Endothelial cell of umbilical vein (primary cell): ENCODE measurements at regions not wholly inside any gene's neighbourhood (a gene's known extent, or its start where the extent isn't known, plus 50 kb on each side); places are given as distances from the start of the nearest gene placed in this dataset.

Experiments
- BruUV-seq: library from RNA; stranded (reverse); fragments of 400-500 nt; replicated peaks from 2 replicates; lab custom pipeline; 2021; lab: Mats Ljungman, UMichigan
- CTCF ChIA-PET: fragments of 300-600, 350-600 bp; sonication (Branson Sonifier 250); formaldehyde crosslinking; loops from one replicate; lab custom pipeline; 2021; ENCODE audit warnings: antibody characterized with exemption, inconsistent platforms; lab: Charles Lee
- POLR2A ChIA-PET: fragments of 300-600, 350-600 bp; sonication (Branson Sonifier 250); formaldehyde crosslinking; loops from one replicate; lab custom pipeline; 2021; ENCODE audit warnings: antibody characterized with exemption, inconsistent platforms; lab: Charles Lee
- DNase-seq: peaks from one replicate; pipeline ENCODE4 v3.0.0-alpha.2; 2011; ENCODE audit warnings: low read depth, low spot score
- FAIRE-seq: peaks from 2 replicates; lab custom pipeline; 2011; peaks lifted over from hg19 to GRCh38; lab: Jason Lieb, UNC
- H2AFZ ChIP-seq: 2 replicates; pipeline ENCODE4 v1.6.0; 2012; ENCODE audit warnings: low read depth, low read length, control low read depth, inconsistent platforms
- H3K27ac ChIP-seq: 2 replicates; pipeline ENCODE4 v1.5.1; 2011; ENCODE audit warnings: low read depth, mild to moderate bottlenecking, control low read depth, low read length, moderate library complexity; ENCODE audit not compliant: insufficient read depth
- H3K27me3 ChIP-seq, 2 experiments: 2 replicates each; pipeline versions ENCODE4 v1.6.0 to v1.6.1; 2011; ENCODE audit warnings: low read length in 2 of 2, mixed read lengths in 1 of 2; ENCODE audit not compliant: control insufficient read depth in 2 of 2, insufficient read depth in 2 of 2
- H3K36me3 ChIP-seq, 2 experiments: 2 replicates in 1 of 2; 3 replicates in 1 of 2; pipeline ENCODE4 v1.5.1; 2011; ENCODE audit warnings: low read length in 2 of 2, mild to moderate bottlenecking in 1 of 2, moderate library complexity in 1 of 2; ENCODE audit not compliant: control insufficient read depth in 2 of 2, insufficient read depth in 2 of 2; ENCODE audit errors: extremely low read depth in 1 of 2
- H3K4me1 ChIP-seq: 3 replicates; pipeline ENCODE4 v1.5.1; 2011; ENCODE audit warnings: mild to moderate bottlenecking, low read length; ENCODE audit not compliant: control insufficient read depth, insufficient read depth; ENCODE audit errors: extremely low read depth
- H3K4me2 ChIP-seq: 2 replicates; pipeline ENCODE4 v1.6.1; 2011; ENCODE audit warnings: low read length, control low read depth, mixed read lengths; ENCODE audit not compliant: insufficient read depth
- H3K4me3 ChIP-seq, 3 experiments: fragments of 200-600 bp in 1 of 3; sonication (generic), shearing (Covaris generic) in 1 of 3; replicated peaks in 1 of 3; 2 replicates each; pipeline ENCODE4 v1.5.1; 2011 to 2016; ENCODE audit warnings: control low read depth in 3 of 3, low read length in 3 of 3, mild to moderate bottlenecking in 2 of 3, inconsistent platforms in 1 of 3, low read depth in 1 of 3, moderate library complexity in 1 of 3; ENCODE audit not compliant: insufficient read depth in 1 of 3
- H3K79me2 ChIP-seq: 2 replicates; pipeline ENCODE4 v1.6.0; 2012; ENCODE audit warnings: low read length, inconsistent platforms; ENCODE audit not compliant: control insufficient read depth, insufficient read depth
- H3K9ac ChIP-seq: replicated peaks from 2 replicates; pipeline ENCODE3; 2011; ENCODE audit warnings: low read length, control low read depth; ENCODE audit not compliant: insufficient read depth; ENCODE audit errors: extremely low read depth
- H3K9me1 ChIP-seq: replicated peaks from 3 replicates; pipeline ENCODE4 v1.6.0; 2011; ENCODE audit warnings: mild to moderate bottlenecking, low read length; ENCODE audit not compliant: control insufficient read depth, insufficient read depth; ENCODE audit errors: extremely low read depth
- H3K9me3 ChIP-seq: replicated peaks from 2 replicates; pipeline ENCODE4 v1.5.1; 2012; ENCODE audit warnings: low read length, inconsistent platforms; ENCODE audit not compliant: control insufficient read depth, insufficient read depth
- H4K20me1 ChIP-seq: replicated peaks from 2 replicates; pipeline ENCODE3; 2011; ENCODE audit warnings: mild to moderate bottlenecking, low read length; ENCODE audit not compliant: control insufficient read depth, insufficient read depth; ENCODE audit errors: extremely low read depth
- CTCF ChIP-seq, 2 donors: IDR thresholded peaks; 1 replicate in 1 of 2; 2 replicates in 1 of 2; pipeline ENCODE4 v1.5.1; 2011; ENCODE audit warnings: low read length in 2 of 2, mild to moderate bottlenecking in 2 of 2, moderate library complexity in 2 of 2, control low read depth in 1 of 2, inconsistent platforms in 1 of 2, low read depth in 1 of 2; ENCODE audit not compliant: insufficient read depth in 1 of 2; ENCODE audit errors: extremely low read depth in 1 of 2
- EZH2 ChIP-seq: IDR thresholded peaks from 2 replicates; pipeline ENCODE4 v1.6.1; 2012; ENCODE audit warnings: borderline replicate concordance, low read depth, mild to moderate bottlenecking, moderate library complexity, low read length, inconsistent platforms; ENCODE audit not compliant: severe bottlenecking
- FOS ChIP-seq: IDR thresholded peaks from 2 replicates; pipeline ENCODE4 v1.6.1; 2011; ENCODE audit warnings: mild to moderate bottlenecking, low read length, moderate library complexity, borderline replicate concordance; ENCODE audit not compliant: insufficient read depth
- GATA2 ChIP-seq: IDR thresholded peaks from 2 replicates; pipeline ENCODE4 v1.7.0; 2011; ENCODE audit warnings: low read depth, mild to moderate bottlenecking, moderate library complexity, mixed read lengths, low read length; ENCODE audit not compliant: insufficient read length, insufficient read depth
- JUN ChIP-seq: IDR thresholded peaks from 2 replicates; pipeline ENCODE4 v1.6.1; 2011; ENCODE audit warnings: borderline replicate concordance, low read depth; ENCODE audit not compliant: insufficient read length, insufficient read depth
- MAX ChIP-seq: IDR thresholded peaks from 2 replicates; pipeline ENCODE4 v1.6.1; 2011; ENCODE audit not compliant: insufficient read depth, insufficient read length
- MYC ChIP-seq: IDR thresholded peaks from one replicate; pipeline ENCODE4 v1.6.1; 2011; ENCODE audit warnings: mild to moderate bottlenecking, low read depth, low read length
- POLR2A ChIP-seq: IDR thresholded peaks from 2 replicates; pipeline ENCODE4 v1.6.1; 2012; ENCODE audit warnings: low read depth, mild to moderate bottlenecking, control low read depth, low read length
- POLR2AphosphoS5 ChIP-seq: IDR thresholded peaks from 2 replicates; pipeline ENCODE4 v1.6.1; 2012; ENCODE audit warnings: low read depth, mild to moderate bottlenecking, control low read depth, low read length, moderate library complexity; ENCODE audit not compliant: insufficient read depth
- dilution Hi-C: fragments of 300-500 bp; cut with MboI; formaldehyde crosslinking; loops from one replicate; pipeline ENCODE4 v1.15.0; 2019; ENCODE audit warnings: low sequenced_read_pairs; ENCODE audit not compliant: extremely low pct_ligation_motif_present
- intact Hi-C: fragments of 100-400 bp; cut with micrococcal nuclease; formaldehyde crosslinking; loops from one replicate; pipeline ENCODE4 v1.10.0; 2022

- Histone ChIP-seq H4K20me1 (no peaks in the 10 kb centered on the region), H2AFZ (no peak overlapping the region), H3K79me2 (no peaks in the 10 kb centered on the region), H3K9me3 (no peaks in the 10 kb centered on the region), H3K9me1 (no peaks in the 10 kb centered on the region), H3K27ac (no peak overlapping the region), H3K36me3 (no peaks in the 10 kb centered on the region), H3K4me1 (no peaks in the 10 kb centered on the region), H3K4me2 (no peak overlapping the region), H3K4me3 (no peak overlapping the region), H3K27me3 (no peaks in the 10 kb centered on the region), H3K9ac (no peak overlapping the region)
- ChIA-PET POLR2A (no interaction called here), CTCF (interaction anchor here (0.7 to 1.0 kb wide), 3 partner anchors 9 to 35 kb away, joined by 3 to 6 read pairs (median 3); no protein-coding TSS in a partner anchor)
- TF ChIP-seq MAX (no peak), POLR2A (no peak), JUN (no peak), CTCF (IDR thresholded peaks at IDR 0.05; ENCODE audit: extremely low read depth in 1 of 2, insufficient read depth in 1 of 2, low read depth in 1 of 2, low read length in 2 of 2) (no peak), GATA2 (no peak), POLR2AphosphoS5 (no peak), EZH2 (no peak), FOS (no peak), MYC (no peak)
- dilution Hi-C loops: no loop called here
- no TSS peak for BruUV-seq
- no peak for FAIRE-seq
- intact Hi-C loops: no loop called here
- no peak for DNase-seq
Observed at GRCh38 chr1:192005976-192006375, 152.3 kb upstream of the RGS18 start.
